SU-DHL-6 (cell line): ENCODE measurements at regions not wholly inside any gene's neighbourhood (a gene's known extent, or its start where the extent isn't known, plus 50 kb on each side); places are given as distances from the start of the nearest gene placed in this dataset.

ENCODE experiments used
- EZH2phosphoT487 ChIP-seq: fragments of 200-600 bp; sonication (generic), shearing (Covaris generic); conservative IDR thresholded peaks from 2 replicates; pipeline ENCODE4 v1.6.1; 2018; ENCODE audit warnings: mild to moderate bottlenecking, antibody characterized with exemption, low read length, moderate library complexity, mixed read lengths
- TF ChIP-seq, protein P1 (sequence below): fragments of 200-600 bp; sonication (generic); IDR thresholded peaks from one replicate; pipeline ENCODE4 v1.5.1; 2017; ENCODE audit warnings: antibody characterized with exemption, mild to moderate bottlenecking, low read length, moderate library complexity; ENCODE audit not compliant: insufficient read depth, poor library complexity, severe bottlenecking

DNA sequence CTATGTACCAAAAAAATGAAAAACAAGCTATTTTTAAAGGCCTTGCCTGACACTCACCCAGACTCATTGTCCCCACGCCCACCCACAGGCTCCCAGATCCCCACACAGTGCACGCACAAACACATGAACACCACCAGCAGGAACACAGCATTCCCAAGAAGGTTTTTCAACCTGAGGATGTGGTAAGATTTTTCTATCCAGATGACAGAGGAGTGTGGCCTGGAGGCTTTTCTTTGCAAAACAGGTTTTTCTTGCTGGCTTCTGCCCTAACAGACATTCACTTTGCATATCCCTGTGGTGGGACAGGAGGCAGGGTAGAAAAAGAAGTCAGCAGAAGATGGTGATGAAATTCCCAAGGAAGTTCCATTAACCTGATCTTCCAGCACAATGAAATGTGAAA is 97.8 kb downstream of the KLF12 start:
- TF ChIP-seq, protein P1, sequence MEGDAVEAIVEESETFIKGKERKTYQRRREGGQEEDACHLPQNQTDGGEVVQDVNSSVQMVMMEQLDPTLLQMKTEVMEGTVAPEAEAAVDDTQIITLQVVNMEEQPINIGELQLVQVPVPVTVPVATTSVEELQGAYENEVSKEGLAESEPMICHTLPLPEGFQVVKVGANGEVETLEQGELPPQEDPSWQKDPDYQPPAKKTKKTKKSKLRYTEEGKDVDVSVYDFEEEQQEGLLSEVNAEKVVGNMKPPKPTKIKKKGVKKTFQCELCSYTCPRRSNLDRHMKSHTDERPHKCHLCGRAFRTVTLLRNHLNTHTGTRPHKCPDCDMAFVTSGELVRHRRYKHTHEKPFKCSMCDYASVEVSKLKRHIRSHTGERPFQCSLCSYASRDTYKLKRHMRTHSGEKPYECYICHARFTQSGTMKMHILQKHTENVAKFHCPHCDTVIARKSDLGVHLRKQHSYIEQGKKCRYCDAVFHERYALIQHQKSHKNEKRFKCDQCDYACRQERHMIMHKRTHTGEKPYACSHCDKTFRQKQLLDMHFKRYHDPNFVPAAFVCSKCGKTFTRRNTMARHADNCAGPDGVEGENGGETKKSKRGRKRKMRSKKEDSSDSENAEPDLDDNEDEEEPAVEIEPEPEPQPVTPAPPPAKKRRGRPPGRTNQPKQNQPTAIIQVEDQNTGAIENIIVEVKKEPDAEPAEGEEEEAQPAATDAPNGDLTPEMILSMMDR: no peak
- no peak for TF ChIP-seq EZH2phosphoT487
